HG03139 (cell line): ENCODE measurements at regions not wholly inside any gene's neighbourhood (a gene's known extent, or its start where the extent isn't known, plus 50 kb on each side); places are given as distances from the start of the nearest gene placed in this dataset.

Source experiments
- ATAC-seq: cut with Tn5 transposase; IDR thresholded peaks from one replicate; pipeline ENCODE4 v1.9.1; 2021; ENCODE audit not compliant: unreplicated experiment

DNA sequence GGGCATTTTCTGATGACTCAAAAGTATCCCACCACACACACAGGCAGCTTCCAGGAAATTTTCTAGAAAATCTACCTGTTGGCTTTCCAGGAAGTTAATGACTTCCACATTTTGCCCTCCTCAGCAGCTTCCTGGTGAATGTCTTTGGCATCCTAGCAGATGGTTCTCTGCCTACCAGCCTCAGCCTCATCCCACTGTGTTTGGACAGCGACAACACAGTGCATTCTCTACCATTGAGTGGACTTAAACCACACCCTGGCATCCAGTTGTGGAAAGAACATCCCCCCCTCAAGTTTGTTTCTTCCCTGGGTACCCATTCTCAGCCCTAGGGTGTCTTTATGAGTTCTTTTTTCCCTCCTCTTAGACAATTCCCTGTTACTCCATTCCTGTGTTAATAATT is 50.8 kb upstream of the GADL1 start:
- ATAC-seq, result no peak

DNA sequence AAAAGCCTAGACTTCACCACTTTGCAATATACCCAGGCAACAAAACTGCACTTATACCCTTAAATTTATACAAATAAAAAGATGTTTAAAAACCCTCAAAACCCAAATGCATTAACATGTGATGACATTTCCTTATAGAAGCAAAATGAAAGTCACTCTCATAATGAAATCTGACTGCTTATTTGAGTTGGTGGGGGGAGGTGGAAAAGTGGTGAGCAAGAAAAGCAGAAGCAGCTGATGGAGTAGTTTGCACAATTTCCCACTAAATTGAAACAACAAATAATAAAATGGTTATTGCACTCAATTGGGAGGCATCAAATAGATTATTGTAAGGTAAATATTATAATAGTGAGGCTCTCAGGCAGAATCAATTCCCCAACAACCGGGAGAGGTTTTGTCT is 54.0 kb upstream of the GADL1 start:
- ATAC-seq, result no peak

DNA sequence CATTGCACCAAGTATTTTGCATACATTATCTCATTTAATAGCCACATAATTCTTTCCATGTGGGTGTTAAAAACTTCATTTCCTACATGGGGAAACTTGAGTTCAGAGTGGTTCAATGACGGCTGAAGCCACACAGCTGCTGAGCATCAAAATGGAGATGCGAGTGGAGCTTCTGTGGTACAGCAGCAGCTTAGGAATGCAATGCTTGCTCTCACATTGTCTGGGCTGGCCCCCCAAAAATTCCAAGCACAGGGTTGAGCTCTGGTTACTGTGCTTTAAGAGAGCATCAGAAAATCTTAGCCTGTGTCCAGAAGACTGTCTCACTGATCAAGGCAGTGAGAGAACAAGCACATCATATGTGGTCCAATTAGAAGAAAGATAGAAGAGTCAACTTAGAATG is 57.4 kb upstream of the GADL1 start:
- ATAC-seq, result no peak

DNA sequence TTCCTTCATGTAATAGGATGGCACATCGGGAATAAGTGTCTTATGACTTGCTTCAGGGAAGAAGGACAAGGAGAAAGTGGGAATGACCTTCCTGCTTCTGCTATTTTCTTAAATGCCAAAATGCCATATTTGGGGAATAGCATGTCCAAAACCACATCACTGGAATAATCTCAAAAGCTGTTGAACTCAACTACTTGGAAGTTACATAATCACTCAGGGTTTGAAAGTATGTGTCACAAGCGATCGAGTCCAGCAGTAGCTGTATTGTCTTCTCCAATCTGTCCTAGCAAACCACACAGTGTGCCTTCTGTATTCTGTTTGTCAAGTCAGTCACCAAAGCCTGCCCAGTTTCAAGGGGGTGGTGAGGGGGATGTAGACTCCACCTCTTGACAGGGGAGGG is 58.3 kb upstream of the GADL1 start:
- no peak for ATAC-seq

DNA sequence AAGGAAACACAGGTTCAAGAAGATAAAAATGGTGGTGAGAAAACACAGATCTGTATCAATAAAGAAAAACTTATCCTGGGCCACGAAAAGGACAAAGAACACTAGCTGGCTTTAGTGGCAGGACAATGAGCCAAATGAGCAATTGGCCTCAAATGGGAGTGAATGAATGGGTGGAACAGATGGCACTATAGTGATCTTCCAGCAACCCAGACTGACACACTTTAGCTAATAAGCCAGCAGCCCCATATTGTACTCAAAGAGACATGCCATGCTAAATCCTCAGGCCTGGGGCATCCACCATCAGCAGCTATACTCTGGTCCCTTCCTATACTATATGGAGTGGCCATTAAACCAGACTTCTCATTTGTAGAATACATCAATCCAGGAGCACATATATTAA is 60.0 kb upstream of the GADL1 start:
- ATAC-seq, result no peak

DNA sequence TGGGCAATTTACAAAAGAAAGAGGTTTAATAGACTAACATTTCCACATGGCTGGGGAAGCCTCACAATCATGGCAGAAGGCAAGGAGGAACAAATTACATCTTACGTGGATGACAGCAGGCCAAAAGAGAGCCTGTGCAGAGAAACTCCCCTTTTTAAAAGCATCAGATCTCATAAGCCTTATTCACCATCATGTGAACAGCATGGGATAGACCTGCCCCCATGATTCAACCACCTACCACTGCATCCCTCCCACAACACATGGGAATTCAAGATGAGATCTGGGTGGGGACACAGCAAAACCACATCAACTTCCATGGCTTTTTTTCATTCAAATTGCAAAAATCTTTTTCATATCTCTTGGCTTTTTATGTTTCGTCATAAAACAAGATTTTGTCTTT is 67.6 kb upstream of the GADL1 start:
- no peak for ATAC-seq

DNA sequence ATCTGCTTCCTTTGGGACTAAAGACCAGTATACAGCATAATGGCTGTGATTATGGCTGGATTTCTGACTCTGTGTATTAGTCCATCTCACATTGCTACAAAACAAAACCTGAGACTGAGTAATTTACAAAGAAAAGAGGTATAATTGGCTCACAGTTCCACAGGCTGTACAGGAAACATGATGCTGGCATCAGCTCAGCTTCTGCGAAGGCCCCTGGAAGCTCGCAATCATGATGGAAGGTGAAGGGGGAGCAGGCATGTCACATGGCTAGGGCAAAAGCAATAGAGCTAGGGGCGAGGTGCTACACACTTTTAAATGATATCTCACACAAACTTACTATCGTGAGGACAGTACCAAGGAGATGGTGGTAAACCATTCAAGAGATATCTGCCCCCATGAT is 68.0 kb upstream of the GADL1 start:
- ATAC-seq, result no peak

DNA sequence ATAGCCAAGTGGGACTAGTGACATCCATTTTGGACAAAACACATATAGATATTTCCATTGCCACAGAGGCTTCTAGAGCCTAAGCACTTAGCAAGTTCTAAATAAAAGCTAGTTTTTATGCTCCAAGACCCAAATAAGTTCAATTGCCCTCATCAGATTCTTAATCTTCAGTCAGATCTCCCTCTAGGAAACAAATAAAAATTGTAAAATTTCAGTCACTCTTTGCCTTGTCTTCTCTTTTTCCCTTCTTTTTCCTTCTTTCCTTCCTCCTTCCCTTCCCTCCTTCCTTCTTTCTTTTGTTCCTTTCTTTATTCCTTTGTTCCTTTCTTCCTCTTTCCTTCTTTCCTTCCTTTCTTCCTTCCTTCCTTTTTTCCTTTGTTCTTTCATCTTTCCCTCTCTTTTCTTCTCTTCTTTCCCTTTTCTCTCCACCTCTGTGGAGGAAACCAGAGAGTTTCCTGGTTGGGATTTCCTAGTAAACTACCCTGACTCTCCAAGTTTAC is 68.8 kb upstream of the GADL1 start:
- ATAC-seq, result no peak

DNA sequence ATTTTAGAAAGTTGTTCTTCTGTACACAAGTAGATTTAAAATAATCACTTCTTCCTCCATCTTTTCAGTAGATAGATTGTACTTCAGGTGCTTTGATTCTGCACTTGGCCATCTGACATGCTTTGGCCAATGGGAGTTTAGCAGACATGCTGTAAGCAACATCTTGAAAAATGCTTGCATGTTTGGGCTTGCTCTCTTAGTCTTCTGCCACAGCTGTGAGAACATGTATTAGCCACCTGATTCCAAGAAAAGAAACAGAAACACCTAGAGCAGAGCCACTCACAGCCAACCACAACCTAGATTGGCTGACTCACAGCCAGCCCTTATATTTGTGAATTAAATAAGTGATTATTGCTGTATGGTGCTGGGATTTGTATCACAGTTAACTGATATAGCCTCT is 70.2 kb upstream of the GADL1 start:
- ATAC-seq, result peak; percentile 83

DNA sequence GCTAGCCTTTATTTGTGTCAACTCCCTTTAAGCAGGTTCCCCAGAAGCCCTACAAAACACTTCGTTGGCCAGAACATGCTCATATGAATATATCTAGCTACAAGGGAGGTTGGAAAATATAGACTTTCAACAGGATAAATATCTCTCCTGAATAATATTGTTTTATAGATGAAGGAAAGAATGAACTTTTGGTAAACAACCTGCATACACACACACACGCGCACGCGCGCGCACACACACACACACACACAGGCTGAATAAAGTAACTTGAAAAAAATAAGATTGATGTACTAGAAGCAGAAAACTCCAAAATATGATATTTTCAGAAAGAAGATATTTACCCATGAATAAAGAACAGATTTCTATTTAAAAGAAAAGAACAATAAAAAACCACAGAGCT is 72.4 kb upstream of the GADL1 start:
- no peak for ATAC-seq

DNA sequence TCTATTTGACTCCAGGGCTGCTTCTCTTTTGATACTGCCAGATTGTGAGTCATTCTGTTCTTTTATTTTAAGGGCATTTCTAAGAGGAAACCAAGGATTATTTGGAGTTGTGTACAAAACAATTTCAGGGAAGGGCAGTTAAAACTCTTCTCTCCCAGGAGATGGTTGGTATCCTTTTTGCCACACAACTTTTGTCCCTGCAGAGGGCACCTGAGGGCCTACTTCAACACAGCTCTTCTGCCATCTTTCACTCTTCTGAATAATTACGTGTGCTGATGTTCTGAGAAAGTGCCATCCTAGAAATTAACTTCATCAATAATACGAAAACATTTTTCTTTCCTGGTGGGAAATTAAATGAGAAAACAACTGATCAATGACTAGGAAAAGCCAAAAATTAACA is 75.7 kb upstream of the GADL1 start:
- ATAC-seq, result no peak

DNA sequence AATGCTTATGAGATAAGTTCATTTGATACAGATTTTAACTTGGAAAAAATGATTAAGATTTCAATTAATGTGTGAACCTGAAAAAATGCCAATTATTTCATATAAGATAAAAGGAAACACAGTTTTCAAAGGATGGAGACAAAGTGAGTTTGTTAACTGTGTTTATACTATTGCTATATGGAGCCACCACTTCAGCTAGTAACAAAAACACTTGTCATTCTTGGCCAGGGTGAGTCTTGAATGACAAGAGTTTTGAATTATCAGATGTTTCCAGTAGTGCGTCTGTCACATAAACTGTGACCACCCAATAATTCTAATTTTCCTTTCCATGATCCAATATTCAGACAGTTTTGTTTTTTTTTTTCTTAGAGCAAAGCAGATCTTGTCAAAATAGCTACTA is 78.0 kb upstream of the GADL1 start:
- no peak for ATAC-seq

DNA sequence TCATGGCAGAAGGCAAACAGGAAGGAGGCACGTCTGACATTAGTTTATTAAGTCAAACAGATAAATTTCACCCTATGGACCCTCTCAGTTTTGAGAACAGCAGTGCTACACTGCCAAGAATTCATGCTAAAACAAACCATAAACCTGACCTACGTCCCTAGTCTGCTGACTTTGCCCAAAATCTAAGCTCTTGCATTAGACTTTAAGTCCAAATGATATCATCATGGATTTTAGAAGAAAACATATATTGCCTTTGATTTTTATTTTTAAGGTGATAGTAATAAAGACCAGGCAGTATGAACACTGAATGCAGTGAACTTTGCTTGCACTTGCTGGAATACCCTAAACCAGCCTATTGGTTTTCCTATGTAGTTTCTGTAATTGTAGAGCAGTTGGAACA is 79.6 kb upstream of the GADL1 start:
- no peak for ATAC-seq

DNA sequence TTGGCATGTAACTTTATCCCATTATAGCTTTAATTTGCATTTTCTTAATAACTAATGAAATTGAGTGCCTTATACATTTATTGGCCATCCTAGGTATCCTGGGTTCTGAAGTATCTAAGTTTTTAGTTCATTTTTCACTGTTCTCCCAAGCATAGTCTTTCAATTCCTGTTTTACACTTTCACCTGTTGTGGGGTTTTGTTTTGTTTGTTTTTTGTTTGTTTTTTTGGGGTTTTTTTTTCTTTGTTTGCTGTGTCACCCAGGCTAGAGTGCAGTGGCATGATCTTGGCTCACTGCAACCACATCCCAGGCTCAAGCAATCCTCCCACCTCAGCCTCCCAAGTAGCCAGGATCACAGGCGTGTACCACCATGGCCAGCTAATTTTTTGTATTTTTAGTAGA is 83.1 kb upstream of the GADL1 start:
- no peak for ATAC-seq

DNA sequence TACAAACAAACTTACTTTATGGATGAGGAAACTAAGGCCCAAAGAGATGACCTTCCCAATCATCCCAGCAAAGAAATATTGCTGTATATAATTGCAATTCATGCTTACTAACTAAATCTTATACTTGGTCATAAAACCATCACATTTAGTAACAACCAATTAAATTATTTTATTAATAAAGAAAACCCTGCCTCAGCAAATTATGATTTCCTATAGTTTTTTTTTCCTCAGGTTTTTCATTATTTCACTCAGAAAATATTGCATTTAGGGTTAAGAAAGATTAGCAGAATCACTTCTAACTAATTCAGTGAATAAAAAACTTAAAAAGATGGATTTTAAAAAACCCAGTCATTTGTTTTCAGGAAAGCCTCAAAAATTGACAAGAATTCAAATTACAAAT is 86.5 kb upstream of the GADL1 start:
- ATAC-seq, result no peak

DNA sequence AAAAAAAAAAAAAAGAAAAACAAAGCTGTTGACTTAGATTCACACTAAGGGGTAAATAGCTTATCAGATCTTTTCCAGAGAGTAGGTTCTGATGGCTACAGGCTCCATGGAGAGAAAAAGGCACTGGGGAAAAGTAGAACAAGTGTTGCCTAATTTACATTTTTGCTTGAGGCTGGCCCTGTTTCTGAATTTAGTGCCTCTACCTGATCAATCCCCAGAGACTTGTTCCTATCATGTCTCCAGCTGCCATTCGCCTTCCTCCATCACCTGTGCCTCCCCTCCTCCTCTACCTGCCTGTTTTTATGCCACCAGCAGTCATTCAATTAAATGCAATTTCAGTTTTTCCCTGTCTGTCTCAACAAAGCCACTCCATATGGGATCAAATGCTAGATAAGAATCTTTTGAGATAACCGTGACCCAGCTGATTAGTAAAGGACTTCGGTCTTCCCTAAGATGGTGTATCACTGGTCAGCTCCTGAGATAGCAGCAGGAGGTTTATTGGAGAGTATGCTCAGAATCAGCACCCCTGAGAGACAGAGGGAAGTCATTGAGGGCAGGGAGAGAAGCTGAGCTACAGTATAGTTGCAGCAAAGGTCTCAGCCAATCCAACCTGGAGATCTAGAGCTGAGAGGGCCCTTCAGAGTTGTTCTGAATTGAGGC is 88.1 kb upstream of the GADL1 start:
- ATAC-seq, result no peak

DNA sequence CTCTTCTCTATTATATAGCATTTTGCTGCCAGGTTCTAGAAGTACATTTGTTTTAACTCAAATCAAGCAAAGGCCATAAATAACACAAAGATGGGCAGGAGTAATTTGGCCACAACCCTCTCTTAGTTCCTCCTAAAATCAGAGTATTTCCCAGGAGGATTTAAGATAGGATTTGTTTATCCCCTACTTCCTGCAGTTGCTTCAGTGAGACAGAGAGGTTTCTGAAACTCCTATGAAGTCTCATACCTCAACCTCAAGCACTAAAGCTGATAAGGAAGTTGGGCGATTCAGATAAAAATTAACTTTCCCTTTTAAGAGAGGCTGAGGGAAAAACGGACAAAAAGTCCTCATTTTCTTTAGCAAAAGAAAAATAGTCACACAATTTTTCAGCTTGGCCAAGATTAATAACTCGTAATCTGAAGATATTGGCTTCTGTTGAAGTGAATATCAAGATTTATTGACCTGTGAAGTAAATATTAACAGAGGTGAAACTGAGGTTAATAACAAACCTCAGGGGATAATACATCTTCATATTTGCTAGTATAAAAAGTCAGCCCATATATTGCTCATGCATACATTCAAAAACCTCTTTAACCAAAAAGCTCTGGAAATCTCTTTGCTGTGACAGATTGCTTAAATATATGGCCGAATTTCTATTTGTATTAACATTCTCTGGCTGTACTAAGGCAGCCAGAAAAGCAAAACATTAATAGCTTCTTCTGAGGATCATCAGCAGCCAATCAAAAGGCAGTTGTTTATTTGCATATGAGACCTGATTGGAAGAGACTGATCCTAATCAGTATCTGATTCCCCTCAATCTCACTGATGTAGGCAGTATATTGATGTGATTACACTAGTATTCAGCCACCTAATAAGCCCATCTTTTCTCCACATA is 90.6 kb upstream of the GADL1 start:
- peak; percentile 60 for ATAC-seq

DNA sequence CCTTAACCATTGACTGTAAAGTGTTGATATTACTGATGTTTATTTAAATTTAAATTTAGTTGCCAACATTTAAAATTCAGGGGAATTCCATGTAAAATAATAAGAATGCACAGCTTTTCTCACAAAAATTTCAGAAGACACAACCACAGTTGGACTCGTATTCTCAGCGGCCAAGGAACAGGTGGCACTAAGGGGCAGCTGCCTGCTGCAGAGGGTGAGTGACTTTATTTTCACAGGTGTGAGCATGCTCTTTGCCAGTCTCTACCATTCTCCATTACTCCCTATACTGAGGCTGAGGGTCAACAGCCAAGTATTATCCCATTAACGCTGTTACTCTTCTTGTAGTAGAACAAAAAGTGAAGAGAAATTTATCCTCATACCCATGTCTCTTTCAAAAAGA is 92.1 kb upstream of the GADL1 start:
- ATAC-seq, result no peak

DNA sequence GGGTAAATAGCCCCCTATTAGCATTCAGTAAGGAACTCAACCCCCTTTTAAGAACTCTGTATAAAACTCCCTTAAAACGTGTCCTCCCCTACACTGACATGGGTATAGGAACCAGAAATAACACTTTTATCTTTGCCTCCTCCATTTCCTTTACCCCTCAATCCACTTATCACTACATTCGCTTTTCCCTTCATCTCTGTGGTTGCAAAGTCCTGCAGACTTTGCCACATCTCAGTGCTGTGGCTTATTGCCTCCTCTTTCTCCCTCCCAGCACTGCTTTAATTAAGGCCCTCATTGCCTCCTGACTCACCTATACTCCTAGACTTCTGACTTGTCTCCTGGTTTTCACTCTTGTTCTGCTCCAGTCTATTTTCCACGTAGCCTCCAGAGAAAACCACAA is 94.3 kb upstream of the GADL1 start:
- no peak for ATAC-seq

DNA sequence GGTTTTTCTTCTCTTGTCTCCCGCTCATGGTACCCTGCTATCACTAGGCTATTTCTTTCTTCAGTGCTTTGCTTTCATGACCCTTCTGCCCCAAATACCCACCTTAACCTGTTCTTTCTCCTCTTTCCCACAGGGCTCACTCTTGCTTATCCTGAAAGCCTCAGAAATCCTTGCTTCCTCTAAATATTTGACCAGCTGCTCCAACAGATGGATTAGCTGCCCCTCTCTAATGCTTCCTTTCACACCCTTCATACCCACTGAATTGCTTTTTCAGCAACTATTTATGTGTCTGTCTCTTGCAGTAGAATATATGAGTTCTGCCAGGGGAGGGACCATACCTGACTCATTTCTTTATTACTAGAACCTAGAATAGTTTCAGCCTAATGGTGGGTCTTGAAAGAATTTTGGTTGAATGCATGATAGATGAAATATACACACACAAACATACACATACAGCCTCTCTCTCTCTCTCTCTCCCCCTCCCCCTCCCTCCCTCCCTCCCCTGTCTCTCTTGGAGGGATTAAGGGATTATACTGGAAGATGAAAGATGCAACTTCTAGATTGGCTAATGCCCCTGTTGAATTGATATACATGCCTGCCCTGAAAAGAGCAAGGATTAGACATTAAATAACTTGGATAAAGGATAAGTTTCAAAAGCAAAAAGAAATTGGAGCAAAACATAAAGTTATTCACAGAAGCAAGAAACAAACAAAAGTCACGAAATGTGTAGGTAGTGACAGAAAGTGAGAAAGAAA is 95.0 kb upstream of the GADL1 start:
- no peak for ATAC-seq

DNA sequence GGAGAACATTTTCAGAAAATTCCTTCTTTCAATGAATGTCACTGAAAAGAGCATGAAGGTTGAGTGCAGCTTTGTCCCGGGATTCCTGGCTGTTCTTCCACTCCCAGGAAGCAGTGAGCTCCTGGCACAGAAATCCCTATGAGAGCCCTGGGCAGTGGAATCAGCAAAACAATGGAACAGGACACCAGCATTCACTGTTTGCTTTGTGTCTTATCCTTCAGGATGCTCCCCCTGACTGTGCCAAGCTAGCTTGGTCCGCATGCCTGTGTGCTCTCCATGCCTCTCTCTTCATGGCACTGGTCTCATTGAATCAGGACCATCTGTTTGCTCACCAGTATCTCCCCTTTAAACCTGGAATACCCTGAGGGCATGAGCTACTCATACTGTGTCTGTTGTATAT is 102.0 kb upstream of the GADL1 start:
- no peak for ATAC-seq

DNA sequence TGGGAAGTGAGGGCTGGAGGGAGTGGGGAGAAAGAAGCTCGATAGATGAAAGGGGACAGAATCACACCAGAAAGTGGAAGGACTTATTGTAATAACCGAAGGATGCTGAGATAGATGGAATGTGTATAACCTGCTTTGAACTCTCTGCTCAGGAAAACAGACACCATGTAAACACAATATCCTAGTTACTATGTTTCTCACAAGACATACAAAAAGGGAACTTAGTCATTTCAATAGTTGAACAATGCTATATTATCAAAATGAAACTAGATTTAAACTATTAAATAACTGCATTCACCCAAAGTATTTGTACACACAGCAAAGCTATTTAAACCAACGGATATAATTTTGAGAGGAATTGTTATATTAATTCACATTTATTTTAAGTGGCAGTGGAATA is 108.3 kb upstream of the GADL1 start:
- peak; percentile 43 for ATAC-seq
